ENCODE measurements at regions not wholly inside any gene's neighbourhood (a gene's known extent, or its start where the extent isn't known, plus 50 kb on each side); places are given as distances from the start of the nearest gene placed in this dataset.

DNA sequence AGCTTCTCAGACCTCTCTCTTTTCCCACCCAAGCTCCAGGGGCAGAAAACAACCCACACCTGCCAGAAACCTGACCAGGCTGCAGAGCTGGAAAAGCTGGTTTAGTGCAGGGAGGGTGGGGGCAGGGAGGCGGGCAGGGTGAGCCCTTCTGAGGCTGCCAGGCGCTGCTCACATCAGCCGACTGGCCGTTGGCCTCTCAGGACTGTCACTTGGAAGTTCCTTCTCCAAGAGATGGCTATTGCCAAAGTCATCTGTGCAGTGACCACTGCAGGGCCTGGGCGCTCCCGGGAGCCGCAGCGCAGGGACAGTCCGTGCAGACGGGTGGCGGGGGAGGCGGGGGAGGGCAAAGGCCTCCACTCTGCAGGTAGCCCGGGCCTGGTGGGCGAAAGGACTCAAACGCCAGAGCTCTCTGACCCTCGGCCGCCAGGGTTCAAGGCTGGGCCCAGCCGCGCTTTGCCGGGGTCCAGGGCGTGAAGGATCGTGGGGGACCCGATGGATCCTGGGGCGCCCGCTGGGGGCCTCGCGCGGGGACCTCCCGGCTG lies 205.0 kb upstream of the IER5L start:
- peak overlapping the region; percentile 94 to 95 for H3K27ac Mint-ChIP-seq
- peak overlapping the region; percentile 78 to 79 for H3K4me3 Mint-ChIP-seq
- peaks cover 4 to 9% of the 10 kb centered on the region in 2 donors for H3K4me1 Mint-ChIP-seq (ENCODE audit: low read depth in 2 of 2)
- ATAC-seq (replicated peaks) = no peak
- H3K27me3 Mint-ChIP-seq = no peaks in the 10 kb centered on the region
- peaks cover 8% of the 10 kb centered on the region for H3K36me3 Mint-ChIP-seq (ENCODE audit: insufficient read depth)
- DNase-seq = no peak
- no peaks in the 10 kb centered on the region for H3K9me3 Mint-ChIP-seq

DNA sequence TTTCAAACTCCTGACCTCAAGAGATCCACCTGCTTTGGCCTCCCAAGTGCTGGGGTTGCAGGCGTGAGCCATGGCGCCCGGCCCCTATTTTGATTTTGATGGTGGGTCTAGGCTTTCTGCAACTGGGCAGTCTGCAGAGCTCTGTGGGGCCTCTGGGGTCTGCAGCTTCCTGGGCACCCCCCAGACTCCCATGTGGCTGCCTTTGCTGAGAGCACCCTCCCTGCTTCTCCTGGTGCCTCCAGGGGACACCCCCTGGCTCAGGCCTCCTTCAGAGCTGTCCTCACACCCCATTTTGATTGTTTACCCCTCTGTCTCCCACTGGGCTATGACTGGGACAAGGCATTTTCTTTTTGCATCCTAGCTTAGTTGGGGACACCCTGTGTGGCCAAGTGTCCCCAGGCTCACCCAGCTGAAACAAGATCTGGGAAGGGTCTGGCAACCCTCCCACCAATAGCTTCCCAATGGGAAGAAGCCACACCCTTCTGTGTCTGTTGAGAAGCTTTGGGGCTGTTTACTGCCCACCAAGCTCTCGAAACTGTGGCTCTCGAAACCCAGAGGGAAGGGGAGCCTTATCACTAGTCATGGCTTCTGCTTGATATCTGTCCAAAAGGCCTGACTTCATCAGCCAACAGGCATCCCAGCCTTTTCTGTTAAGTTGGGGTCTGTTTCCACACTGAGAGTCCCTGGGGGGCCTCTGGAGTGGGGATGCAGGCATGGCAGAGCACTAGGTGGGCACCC lies 204.4 kb upstream of the IER5L start:
- Mint-ChIP-seq H3K36me3 (ENCODE audit: insufficient read depth) (peaks cover 8% of the 10 kb centered on the region), H3K4me1 (ENCODE audit: low read depth in 2 of 2) (peaks cover 4 to 9% of the 10 kb centered on the region in 2 donors), H3K9me3 (no peaks in the 10 kb centered on the region), H3K4me3 (peak overlapping the region; percentile 78 to 79), H3K27me3 (no peaks in the 10 kb centered on the region), H3K27ac (peak overlapping the region in 1 of 2 donors; percentile 95)
- DNase-seq = no peak
- ATAC-seq (replicated peaks) = no peak

DNA sequence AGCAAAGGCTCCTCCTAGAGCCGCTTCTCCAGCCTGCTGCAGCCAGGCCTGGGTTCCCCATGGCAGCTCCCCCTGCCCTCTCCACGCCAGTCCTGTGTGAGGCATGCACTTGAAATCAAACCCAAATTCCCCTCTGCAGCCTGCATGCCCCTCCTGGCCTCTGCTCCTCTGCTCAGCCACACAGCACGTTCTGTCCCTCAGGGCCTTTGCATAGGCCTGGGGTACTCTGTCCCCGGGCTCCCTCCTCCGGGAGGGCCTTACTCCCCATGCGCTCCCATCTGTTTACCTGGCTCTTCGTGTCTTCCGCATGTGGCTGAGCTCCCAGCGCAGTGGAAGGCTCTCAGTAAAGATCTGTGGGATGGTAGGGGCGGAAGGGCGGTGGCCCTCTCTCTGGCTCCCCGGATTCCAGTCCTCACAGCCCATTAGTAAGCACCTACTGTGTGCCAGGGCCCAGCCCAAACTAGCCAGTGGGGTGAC lies 203.5 kb upstream of the IER5L start:
- Mint-ChIP-seq H3K27ac (no peak overlapping the region), H3K36me3 (ENCODE audit: insufficient read depth) (peaks cover 8% of the 10 kb centered on the region), H3K4me3 (no peak overlapping the region), H3K4me1 (ENCODE audit: low read depth in 2 of 2) (peaks cover 4 to 9% of the 10 kb centered on the region in 2 donors), H3K9me3 (no peaks in the 10 kb centered on the region), H3K27me3 (no peaks in the 10 kb centered on the region)
- DNase-seq = no peak
- ATAC-seq (replicated peaks) = no peak

DNA sequence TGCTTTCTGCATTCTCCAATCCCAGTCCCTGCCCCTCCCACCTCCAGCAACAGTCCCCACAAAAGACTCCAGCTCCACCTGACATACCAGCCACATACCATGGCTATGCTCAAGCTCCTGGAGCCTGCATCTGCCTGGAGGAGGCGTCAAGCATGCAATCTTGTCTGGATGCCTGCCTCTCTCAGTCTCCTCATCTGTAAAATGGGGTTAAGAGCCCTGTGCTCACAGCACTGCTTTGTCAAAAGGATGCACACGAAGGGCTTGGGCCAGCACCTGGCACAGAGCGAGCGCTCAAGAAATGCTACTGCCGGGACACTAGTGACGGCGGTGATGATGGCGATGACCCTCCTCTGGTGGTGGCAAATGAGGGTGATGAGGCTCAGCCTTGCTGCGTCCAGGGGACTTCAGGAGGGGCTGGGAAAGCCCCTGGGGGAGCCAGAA lies 202.9 kb upstream of the IER5L start:
- Mint-ChIP-seq H3K27ac (no peak overlapping the region), H3K36me3 (ENCODE audit: insufficient read depth) (peaks cover 8% of the 10 kb centered on the region), H3K4me3 (no peak overlapping the region), H3K27me3 (no peaks in the 10 kb centered on the region), H3K4me1 (ENCODE audit: low read depth in 2 of 2) (peaks cover 4 to 9% of the 10 kb centered on the region in 2 donors), H3K9me3 (no peaks in the 10 kb centered on the region)
- ATAC-seq (replicated peaks) (no peak), DNase-seq (no peak)

DNA sequence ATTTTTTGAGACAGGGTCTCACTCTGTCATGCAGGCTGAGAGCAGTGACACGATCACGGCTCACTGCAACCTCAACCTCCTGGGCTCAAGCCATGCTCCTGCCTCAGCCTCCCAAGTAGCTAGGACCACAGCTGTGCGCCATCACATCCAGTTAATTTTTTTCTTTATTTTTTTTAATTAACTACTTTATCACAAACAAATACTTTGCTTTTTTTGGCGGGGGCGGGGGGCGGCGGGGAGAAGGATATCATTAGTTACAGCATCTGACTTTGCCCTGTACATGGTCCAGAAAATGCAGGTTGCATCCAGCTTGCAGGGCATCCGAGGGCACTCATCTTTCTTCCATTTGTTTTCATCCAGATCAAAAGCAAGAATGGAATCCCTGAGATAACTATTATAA lies 201.8 kb upstream of the IER5L start:
- peaks cover 4 to 6% of the 10 kb centered on the region in 2 donors for H3K4me1 Mint-ChIP-seq (ENCODE audit: low read depth in 2 of 2)
- DNase-seq (no peak), ATAC-seq (replicated peaks) (no peak)
- no peak overlapping the region for H3K27ac Mint-ChIP-seq
- peaks cover 5% of the 10 kb centered on the region for H3K36me3 Mint-ChIP-seq (ENCODE audit: insufficient read depth)
- H3K9me3 Mint-ChIP-seq = no peaks in the 10 kb centered on the region
- H3K4me3 Mint-ChIP-seq = no peak overlapping the region
- no peaks in the 10 kb centered on the region for H3K27me3 Mint-ChIP-seq

DNA sequence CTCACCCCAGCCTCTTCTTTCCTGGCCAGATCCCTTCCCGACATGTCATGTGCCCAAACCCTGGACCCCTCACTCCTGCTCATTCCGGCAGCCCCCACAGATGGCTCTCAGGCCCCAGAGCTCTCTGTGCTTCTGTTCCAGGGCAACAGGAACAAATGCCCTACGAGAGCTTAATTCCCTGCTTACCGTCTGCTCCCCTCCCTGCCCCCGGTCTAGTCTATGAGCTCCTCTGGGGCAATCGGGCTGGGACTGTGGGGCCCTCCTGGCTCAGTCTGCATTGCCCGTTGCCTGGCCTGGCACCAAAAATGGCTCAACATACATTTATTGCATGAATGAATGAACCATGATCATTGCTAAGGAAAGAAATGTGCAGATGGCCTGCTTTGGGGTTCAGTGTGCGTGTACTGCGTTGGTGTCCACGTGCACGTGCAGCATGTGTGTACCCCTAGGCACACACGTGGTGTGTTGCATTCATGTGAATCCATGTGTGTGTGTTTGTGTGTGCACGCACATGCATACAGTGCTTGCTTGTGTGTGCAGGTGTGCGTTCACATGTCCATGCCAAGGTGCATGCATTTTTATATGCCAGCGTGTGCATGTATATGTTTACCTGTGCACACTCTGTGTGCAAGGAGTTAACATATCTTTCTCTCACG lies 201.2 kb upstream of the IER5L start:
- peaks cover 4% of the 10 kb centered on the region in 2 donors for H3K4me1 Mint-ChIP-seq (ENCODE audit: low read depth in 2 of 2)
- H3K9me3 Mint-ChIP-seq = no peaks in the 10 kb centered on the region
- DNase-seq (no peak), ATAC-seq (replicated peaks) (no peak)
- no peak overlapping the region for H3K27ac Mint-ChIP-seq
- H3K36me3 Mint-ChIP-seq (ENCODE audit: insufficient read depth) = peaks cover 2% of the 10 kb centered on the region
- no peaks in the 10 kb centered on the region for H3K27me3 Mint-ChIP-seq
- H3K4me3 Mint-ChIP-seq = no peak overlapping the region

DNA sequence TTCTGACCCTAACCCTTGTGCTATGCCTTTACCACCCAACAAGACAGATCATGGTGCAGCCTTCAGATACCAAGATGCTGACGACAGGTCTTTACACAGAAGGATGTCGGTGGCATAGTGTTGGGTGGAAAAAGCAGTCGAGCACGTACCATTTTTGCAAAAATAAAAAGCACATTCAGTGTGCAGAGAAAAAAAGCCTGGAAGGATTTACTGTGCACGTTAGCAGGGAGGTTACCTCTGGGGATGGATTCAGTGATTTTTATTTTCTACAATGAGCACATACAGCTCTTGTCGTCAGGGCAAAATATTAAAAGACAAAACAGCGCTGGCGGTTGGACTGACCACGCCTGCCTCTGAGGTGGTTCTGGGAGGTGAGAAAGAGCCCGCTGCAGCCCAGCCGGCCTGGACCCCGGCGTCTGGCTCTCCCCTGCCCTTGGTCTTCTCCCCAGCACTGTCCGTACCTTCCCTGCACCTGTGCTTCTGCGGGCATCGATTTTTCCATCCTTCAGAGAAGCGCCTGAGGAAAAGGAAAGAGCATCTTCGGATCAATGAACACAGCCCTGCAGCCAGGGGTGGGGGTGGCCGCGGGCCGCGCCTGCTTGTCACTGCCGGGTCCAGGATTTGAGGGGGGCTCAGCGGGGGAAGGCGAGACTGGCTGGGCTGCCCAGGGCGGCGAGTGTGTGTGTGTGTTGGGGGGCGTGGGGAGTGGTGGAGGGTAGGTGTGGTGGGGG lies 200.0 kb upstream of the IER5L start:
- Mint-ChIP-seq H3K36me3 (ENCODE audit: insufficient read depth) (no peaks in the 10 kb centered on the region), H3K27ac (no peak overlapping the region)
- no peak for ATAC-seq (replicated peaks)

DNA sequence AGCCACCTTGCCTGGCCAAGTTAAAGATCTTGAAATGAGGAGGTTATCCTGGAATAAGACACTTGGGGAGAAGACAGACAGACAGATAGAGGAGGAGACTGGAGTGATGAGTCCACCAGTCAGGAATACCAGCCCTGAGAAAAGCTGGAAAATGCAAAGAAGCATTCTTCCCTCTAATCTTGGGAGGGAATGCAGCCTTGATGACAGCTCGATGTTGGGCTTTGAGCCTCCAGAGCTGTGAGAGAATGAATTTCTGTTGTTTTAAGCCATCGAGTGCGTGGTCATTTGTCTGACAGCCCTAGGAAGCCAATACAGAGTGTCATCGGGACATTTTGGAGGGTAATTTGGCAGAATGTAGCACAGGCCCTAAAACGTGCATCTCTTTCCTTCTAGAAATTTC lies 199.1 kb upstream of the IER5L start:
- Mint-ChIP-seq H3K4me1 (ENCODE audit: low read depth in 2 of 2) (peaks cover 0 to 2% of the 10 kb centered on the region in 2 donors), H3K4me3 (no peak overlapping the region), H3K27me3 (no peaks in the 10 kb centered on the region), H3K36me3 (ENCODE audit: insufficient read depth) (no peaks in the 10 kb centered on the region), H3K9me3 (no peaks in the 10 kb centered on the region), H3K27ac (no peak overlapping the region)
- DNase-seq = no peak
- no peak for ATAC-seq (replicated peaks)

More for the DNA sequence above, 200.0 kb upstream of the IER5L start:
- no peak for DNase-seq
- H3K4me3 Mint-ChIP-seq = no peak overlapping the region
- H3K4me1 Mint-ChIP-seq (ENCODE audit: low read depth in 2 of 2) = peaks cover 0 to 4% of the 10 kb centered on the region in 2 donors
- H3K27me3 Mint-ChIP-seq = no peaks in the 10 kb centered on the region
- no peaks in the 10 kb centered on the region for H3K9me3 Mint-ChIP-seq

DNA sequence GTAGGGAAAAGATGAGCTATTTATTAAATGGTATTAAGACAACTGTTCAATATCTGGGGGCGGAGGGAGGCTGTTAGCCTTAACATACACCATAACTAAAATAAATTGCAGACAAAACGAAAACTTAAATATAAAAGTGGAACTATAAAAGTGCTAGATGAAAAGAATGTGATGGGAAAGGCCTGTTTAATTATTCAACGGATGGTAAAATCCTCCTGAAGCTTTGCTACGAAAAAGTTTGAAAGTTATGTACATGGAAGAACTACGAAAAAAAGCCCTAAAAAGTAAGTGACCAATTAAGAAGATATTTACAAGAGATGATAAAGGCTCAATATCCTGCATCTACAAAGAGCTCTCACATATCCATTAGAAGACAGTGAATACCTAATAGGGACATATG lies 197.8 kb upstream of the IER5L start:
- no peaks in the 10 kb centered on the region for H3K36me3 Mint-ChIP-seq (ENCODE audit: insufficient read depth)
- no peak for ATAC-seq (replicated peaks)

DNA sequence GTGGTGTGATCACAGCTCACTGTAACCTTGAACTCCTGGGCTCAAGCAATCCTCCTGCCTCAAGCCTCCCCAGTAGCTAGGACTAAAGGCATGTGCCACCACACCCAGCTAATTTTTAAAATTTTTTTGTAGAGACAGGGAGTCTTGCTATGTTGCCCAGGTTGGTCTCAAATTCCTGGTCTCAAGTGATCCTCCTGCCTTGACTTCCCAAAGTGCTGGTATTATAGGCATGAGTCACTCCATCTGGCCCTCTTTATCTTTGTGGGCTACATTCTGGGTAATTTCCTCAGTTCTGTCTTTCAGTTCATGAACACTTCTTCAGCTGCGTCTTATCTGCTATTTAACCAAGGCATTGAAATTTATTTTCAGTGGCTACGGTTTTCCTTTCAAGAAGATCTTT lies 196.6 kb upstream of the IER5L start:
- Mint-ChIP-seq H3K36me3 (ENCODE audit: insufficient read depth) (no peaks in the 10 kb centered on the region), H3K4me3 (no peak overlapping the region), H3K27ac (no peak overlapping the region), H3K9me3 (no peaks in the 10 kb centered on the region), H3K4me1 (ENCODE audit: low read depth in 2 of 2) (peaks cover 0 to 2% of the 10 kb centered on the region in 2 donors), H3K27me3 (no peaks in the 10 kb centered on the region)
- DNase-seq (no peak), ATAC-seq (replicated peaks) (no peak)

More for the DNA sequence above, 197.8 kb upstream of the IER5L start:
- no peaks in the 10 kb centered on the region for H3K27me3 Mint-ChIP-seq
- no peak overlapping the region for H3K27ac Mint-ChIP-seq
- H3K4me1 Mint-ChIP-seq (ENCODE audit: low read depth in 2 of 2) = peaks cover 0 to 2% of the 10 kb centered on the region in 2 donors
- no peaks in the 10 kb centered on the region for H3K9me3 Mint-ChIP-seq
- DNase-seq = no peak
- no peak overlapping the region for H3K4me3 Mint-ChIP-seq

DNA sequence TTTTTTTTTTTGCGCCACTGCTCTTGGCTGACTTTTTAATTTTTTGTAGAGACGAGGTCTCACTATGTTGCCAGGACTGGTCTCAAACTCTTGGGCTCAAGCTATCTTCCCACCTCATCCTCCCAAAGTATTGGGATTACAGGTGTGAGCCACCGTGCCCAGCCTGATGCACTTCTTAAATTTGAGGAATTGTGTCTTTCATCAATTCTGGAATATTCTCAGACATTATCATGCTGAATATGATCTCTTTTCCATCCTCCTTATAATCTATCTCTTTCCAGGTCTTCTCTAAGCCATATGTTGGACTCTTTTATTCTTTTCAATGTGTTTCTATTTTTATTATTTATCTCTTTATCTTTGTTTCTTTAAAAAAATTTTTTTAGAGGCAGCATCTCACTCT lies 196.2 kb upstream of the IER5L start:
- no peak overlapping the region for H3K4me3 Mint-ChIP-seq

DNA sequence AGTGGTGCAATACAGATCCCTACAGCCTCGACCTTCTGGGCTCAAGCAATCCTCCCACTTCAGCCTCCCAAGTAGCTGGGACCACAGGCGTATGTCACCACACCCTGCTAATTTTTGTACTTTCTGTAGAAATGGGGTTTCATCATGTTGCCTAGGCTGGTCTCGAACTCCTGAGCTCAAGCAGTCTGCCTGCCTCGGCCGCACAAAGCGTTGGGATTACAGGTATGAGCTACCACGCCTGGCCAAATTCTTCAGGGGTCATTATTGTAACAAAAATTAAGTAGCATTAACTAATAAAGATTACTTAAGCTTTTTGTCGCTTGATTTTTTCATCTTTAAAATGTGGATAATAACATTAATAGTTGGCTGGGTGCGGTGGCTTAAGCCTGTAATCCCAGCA lies 195.3 kb upstream of the IER5L start:
- Mint-ChIP-seq H3K27ac (no peak overlapping the region), H3K27me3 (no peaks in the 10 kb centered on the region), H3K9me3 (no peaks in the 10 kb centered on the region), H3K36me3 (ENCODE audit: insufficient read depth) (no peaks in the 10 kb centered on the region), H3K4me3 (no peak overlapping the region), H3K4me1 (ENCODE audit: low read depth in 2 of 2) (peaks cover 0 to 4% of the 10 kb centered on the region in 2 donors)
- no peak for ATAC-seq (replicated peaks)
- DNase-seq = no peak

More for the DNA sequence above, 196.2 kb upstream of the IER5L start:
- Mint-ChIP-seq H3K36me3 (ENCODE audit: insufficient read depth) (no peaks in the 10 kb centered on the region), H3K9me3 (no peaks in the 10 kb centered on the region), H3K27me3 (no peaks in the 10 kb centered on the region), H3K4me1 (ENCODE audit: low read depth in 2 of 2) (peaks cover 0 to 2% of the 10 kb centered on the region in 2 donors), H3K27ac (no peak overlapping the region)
- DNase-seq = no peak
- ATAC-seq (replicated peaks) = no peak

DNA sequence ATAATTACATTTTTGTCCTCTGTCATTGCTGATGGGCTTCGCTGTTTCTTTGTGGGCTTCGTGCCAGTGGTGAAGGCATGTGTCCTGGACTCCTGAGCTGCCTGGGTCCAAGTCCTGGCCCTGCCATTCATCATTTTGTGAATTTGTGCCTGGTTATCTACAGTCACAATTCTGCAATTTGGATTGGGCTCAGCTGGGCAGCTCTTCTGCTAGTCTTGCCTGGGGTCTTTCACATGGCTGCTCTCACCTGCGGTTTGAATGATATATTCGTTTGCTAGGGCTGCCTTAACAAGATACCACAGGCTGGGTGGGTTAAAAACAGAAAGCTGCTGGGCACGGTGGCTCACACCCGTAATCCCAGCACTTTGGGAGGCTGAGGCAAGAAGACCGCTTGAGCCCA lies 192.7 kb upstream of the IER5L start:
- H3K9me3 Mint-ChIP-seq = no peaks in the 10 kb centered on the region
- ATAC-seq (replicated peaks) = no peak
- no peak overlapping the region for H3K27ac Mint-ChIP-seq
- H3K27me3 Mint-ChIP-seq = no peaks in the 10 kb centered on the region
- DNase-seq = no peak
- H3K4me1 Mint-ChIP-seq (ENCODE audit: low read depth in 2 of 2) = peaks cover 0 to 4% of the 10 kb centered on the region in 2 donors
- no peak overlapping the region for H3K4me3 Mint-ChIP-seq
- no peaks in the 10 kb centered on the region for H3K36me3 Mint-ChIP-seq (ENCODE audit: insufficient read depth)
